Neural cell (in vitro differentiated cells): ENCODE measurements at regions not wholly inside any gene's neighbourhood (a gene's known extent, or its start where the extent isn't known, plus 50 kb on each side); places are given as distances from the start of the nearest gene placed in this dataset.

ENCODE experiments used
- CTCF ChIP-seq: fragments of 450-650 bp; IDR thresholded peaks from 2 replicates; pipeline ENCODE4 v1.5.1; 2014; ENCODE audit warnings: antibody characterized with exemption, mild to moderate bottlenecking, moderate library complexity; ENCODE audit not compliant: poor library complexity, severe bottlenecking
- EP300 ChIP-seq: fragments of 450-650 bp; conservative IDR thresholded peaks from 2 replicates; pipeline ENCODE4 v1.6.1; 2014; ENCODE audit warnings: antibody characterized with exemption, mild to moderate bottlenecking, moderate library complexity; ENCODE audit not compliant: poor library complexity, severe bottlenecking
- MXI1 ChIP-seq: fragments of 450-650 bp; conservative IDR thresholded peaks from 2 replicates; pipeline ENCODE4 v1.6.1; 2014; ENCODE audit warnings: antibody characterized with exemption, mild to moderate bottlenecking; ENCODE audit not compliant: poor library complexity, severe bottlenecking
- POLR2AphosphoS5 ChIP-seq: IDR thresholded peaks from 2 replicates; pipeline ENCODE4 v1.6.1; 2012
- RAD21 ChIP-seq: fragments of 450-650 bp; conservative IDR thresholded peaks from 2 replicates; pipeline ENCODE4 v1.6.1; 2014; ENCODE audit warnings: antibody characterized with exemption, mild to moderate bottlenecking, moderate library complexity

GRCh38 chr4:176533159-176533558 is 213.4 kb downstream of the SPCS3 start:
- TF ChIP-seq CTCF (no peak), EP300 (peak; percentile 23), POLR2AphosphoS5 (no peak), MXI1 (no peak), RAD21 (no peak)
